Suprapubic skin (tissue), 4 donors: ENCODE measurements at regions not wholly inside any gene's neighbourhood (a gene's known extent, or its start where the extent isn't known, plus 50 kb on each side); places are given as distances from the start of the nearest gene placed in this dataset.

Experiments used
- DNase-seq, 2 donors: peaks; one replicate each; pipeline ENCODE4 v3.0.0-alpha.2; 2019; ENCODE audit warnings: low spot score in 2 of 2
- H3K27ac ChIP-seq: fragments of 200-600 bp; sonication (generic); one replicate; pipeline ENCODE4 v1.5.1; 2019
- H3K27me3 ChIP-seq: fragments of 200-600 bp; sonication (generic); one replicate; pipeline ENCODE4 v1.5.1; 2019
- H3K36me3 ChIP-seq: fragments of 200-600 bp; sonication (generic); one replicate; pipeline ENCODE4 v1.5.1; 2019
- H3K4me1 ChIP-seq: fragments of 200-600 bp; sonication (generic); one replicate; pipeline ENCODE4 v1.5.1; 2019
- H3K4me3 ChIP-seq: fragments of 200-600 bp; sonication (generic); one replicate; pipeline ENCODE4 v1.5.1; 2019; ENCODE audit warnings: mild to moderate bottlenecking
- H3K9me3 ChIP-seq: fragments of 200-600 bp; sonication (generic); one replicate; pipeline ENCODE4 v1.5.1; 2019
- CTCF ChIP-seq, 2 donors: fragments of 200-600 bp in 1 of 2; fragments of 450-650 bp in 1 of 2; sonication (generic) in 1 of 2; IDR thresholded peaks; one replicate each; pipeline ENCODE4 v1.5.1; 2016 to 2019; ENCODE audit warnings: antibody characterized with exemption in 2 of 2, mild to moderate bottlenecking in 1 of 2, moderate library complexity in 1 of 2
- EP300 ChIP-seq: sonication (generic); formaldehyde crosslinking; IDR thresholded peaks from one replicate; pipeline ENCODE4 v1.6.1; 2017; ENCODE audit warnings: antibody characterized with exemption
- POLR2A ChIP-seq, 2 donors: fragments of 450-650 bp; IDR thresholded peaks; one replicate each; pipeline ENCODE4 v1.6.1; 2017; ENCODE audit warnings: antibody characterized with exemption in 2 of 2, mild to moderate bottlenecking in 2 of 2, moderate library complexity in 2 of 2
- POLR2AphosphoS5 ChIP-seq, 3 donors: sonication (generic); formaldehyde crosslinking; IDR thresholded peaks; one replicate each; pipeline ENCODE4 v1.6.1; 2017; ENCODE audit warnings: antibody characterized with exemption in 3 of 3
- WGBS: methylation state at CpG from one replicate; pipeline ENCODE4 v1.1.5; 2018; 5-methylcytosine and 5-hydroxymethylcytosine counted together

- WGBS: 93% methylated on average over 6 of the region's 6 CpGs
- no peaks in the 10 kb centered on the region for H3K4me1 ChIP-seq
- no peaks in the 10 kb centered on the region for H3K9me3 ChIP-seq
- H3K27me3 ChIP-seq: peaks cover 7% of the 10 kb centered on the region
- H3K4me3 ChIP-seq: no peak overlapping the region
- TF ChIP-seq EP300: no peak
- no peak for TF ChIP-seq POLR2A (IDR thresholded peaks at IDR 0.05)
- TF ChIP-seq POLR2AphosphoS5 (IDR thresholded peaks at IDR 0.05): no peak
- no peak for TF ChIP-seq CTCF (IDR thresholded peaks at IDR 0.05)
- no peaks in the 10 kb centered on the region for H3K36me3 ChIP-seq
- H3K27ac ChIP-seq: no peak overlapping the region
- DNase-seq: peak in 1 of 2 donors; percentile 59
Observed at GRCh38 chr2:129892773-129893172, 86.7 kb upstream of the RAB6C start.

GRCh38 chr2:129893244-129893643 is 86.2 kb upstream of the RAB6C start:
- WGBS: 85% methylated on average over 8 of the region's 8 CpGs
- Histone ChIP-seq H3K9me3 (no peaks in the 10 kb centered on the region), H3K4me3 (no peak overlapping the region), H3K27me3 (peaks cover 7% of the 10 kb centered on the region), H3K36me3 (no peaks in the 10 kb centered on the region), H3K4me1 (no peaks in the 10 kb centered on the region), H3K27ac (no peak overlapping the region)
- DNase-seq: no peak
- no peak for TF ChIP-seq POLR2A (IDR thresholded peaks at IDR 0.05)
- no peak for TF ChIP-seq CTCF (IDR thresholded peaks at IDR 0.05)
- TF ChIP-seq POLR2AphosphoS5 (IDR thresholded peaks at IDR 0.05): no peak
- no peak for TF ChIP-seq EP300

GRCh38 chr2:129894616-129895015 is 84.8 kb upstream of the RAB6C start:
- DNase-seq: no peak
- WGBS: 76% methylated on average over 8 of the region's 8 CpGs
- Histone ChIP-seq H3K27ac (no peak overlapping the region), H3K9me3 (no peaks in the 10 kb centered on the region), H3K4me3 (no peak overlapping the region), H3K27me3 (peaks cover 7% of the 10 kb centered on the region), H3K4me1 (no peaks in the 10 kb centered on the region), H3K36me3 (no peaks in the 10 kb centered on the region)
- no peak for TF ChIP-seq POLR2AphosphoS5 (IDR thresholded peaks at IDR 0.05)
- TF ChIP-seq EP300: no peak
- no peak for TF ChIP-seq POLR2A (IDR thresholded peaks at IDR 0.05)
- TF ChIP-seq CTCF (IDR thresholded peaks at IDR 0.05): no peak

- H3K27me3 ChIP-seq: peaks cover 7% of the 10 kb centered on the region
- no peaks in the 10 kb centered on the region for H3K9me3 ChIP-seq
- no peak overlapping the region for H3K27ac ChIP-seq
- H3K4me1 ChIP-seq: no peaks in the 10 kb centered on the region
- 86% methylated on average over 4 of the region's 5 CpGs for WGBS
- no peaks in the 10 kb centered on the region for H3K36me3 ChIP-seq
- no peak overlapping the region for H3K4me3 ChIP-seq
- TF ChIP-seq CTCF (IDR thresholded peaks at IDR 0.05) (no peak), EP300 (no peak), POLR2AphosphoS5 (IDR thresholded peaks at IDR 0.05) (no peak)
- DNase-seq: no peak
Observed at GRCh38 chr2:129895061-129895460, 84.4 kb upstream of the RAB6C start.

GRCh38 chr2:129895526-129896082 is 83.9 kb upstream of the RAB6C start:
- WGBS: 92% methylated on average over 2 of the region's 2 CpGs
- DNase-seq: no peak
- TF ChIP-seq POLR2A (IDR thresholded peaks at IDR 0.05): no peak
- no peak for TF ChIP-seq POLR2AphosphoS5 (IDR thresholded peaks at IDR 0.05)
- no peak for TF ChIP-seq CTCF (IDR thresholded peaks at IDR 0.05)
- TF ChIP-seq EP300: no peak

More at GRCh38 chr2:129895526-129896082, 83.9 kb upstream of the RAB6C start:
- Histone ChIP-seq H3K36me3 (no peaks in the 10 kb centered on the region), H3K4me1 (no peaks in the 10 kb centered on the region), H3K27ac (no peak overlapping the region), H3K4me3 (no peak overlapping the region), H3K9me3 (no peaks in the 10 kb centered on the region), H3K27me3 (peaks cover 7% of the 10 kb centered on the region)
